Endothelial cell of umbilical vein (primary cell): ENCODE measurements at regions not wholly inside any gene's neighbourhood (a gene's known extent, or its start where the extent isn't known, plus 50 kb on each side); places are given as distances from the start of the nearest gene placed in this dataset.

Source experiments
- BruUV-seq: library from RNA; stranded (reverse); fragments of 400-500 nt; replicated peaks from 2 replicates; lab custom pipeline; 2021; lab: Mats Ljungman, UMichigan
- CTCF ChIA-PET: fragments of 300-600, 350-600 bp; sonication (Branson Sonifier 250); formaldehyde crosslinking; loops from one replicate; lab custom pipeline; 2021; ENCODE audit warnings: antibody characterized with exemption, inconsistent platforms; lab: Charles Lee
- POLR2A ChIA-PET: fragments of 300-600, 350-600 bp; sonication (Branson Sonifier 250); formaldehyde crosslinking; loops from one replicate; lab custom pipeline; 2021; ENCODE audit warnings: antibody characterized with exemption, inconsistent platforms; lab: Charles Lee
- DNase-seq: peaks from one replicate; pipeline ENCODE4 v3.0.0-alpha.2; 2011; ENCODE audit warnings: low read depth, low spot score
- FAIRE-seq: peaks from 2 replicates; lab custom pipeline; 2011; peaks lifted over from hg19 to GRCh38; lab: Jason Lieb, UNC
- H2AFZ ChIP-seq: 2 replicates; pipeline ENCODE4 v1.6.0; 2012; ENCODE audit warnings: low read depth, low read length, control low read depth, inconsistent platforms
- H3K27ac ChIP-seq: 2 replicates; pipeline ENCODE4 v1.5.1; 2011; ENCODE audit warnings: low read depth, mild to moderate bottlenecking, control low read depth, low read length, moderate library complexity; ENCODE audit not compliant: insufficient read depth
- H3K27me3 ChIP-seq, 2 experiments: 2 replicates each; pipeline versions ENCODE4 v1.6.0 to v1.6.1; 2011; ENCODE audit warnings: low read length in 2 of 2, mixed read lengths in 1 of 2; ENCODE audit not compliant: control insufficient read depth in 2 of 2, insufficient read depth in 2 of 2
- H3K36me3 ChIP-seq, 2 experiments: 2 replicates in 1 of 2; 3 replicates in 1 of 2; pipeline ENCODE4 v1.5.1; 2011; ENCODE audit warnings: low read length in 2 of 2, mild to moderate bottlenecking in 1 of 2, moderate library complexity in 1 of 2; ENCODE audit not compliant: control insufficient read depth in 2 of 2, insufficient read depth in 2 of 2; ENCODE audit errors: extremely low read depth in 1 of 2
- H3K4me1 ChIP-seq: 3 replicates; pipeline ENCODE4 v1.5.1; 2011; ENCODE audit warnings: mild to moderate bottlenecking, low read length; ENCODE audit not compliant: control insufficient read depth, insufficient read depth; ENCODE audit errors: extremely low read depth
- H3K4me2 ChIP-seq: 2 replicates; pipeline ENCODE4 v1.6.1; 2011; ENCODE audit warnings: low read length, control low read depth, mixed read lengths; ENCODE audit not compliant: insufficient read depth
- H3K4me3 ChIP-seq, 3 experiments: fragments of 200-600 bp in 1 of 3; sonication (generic), shearing (Covaris generic) in 1 of 3; replicated peaks in 1 of 3; 2 replicates each; pipeline ENCODE4 v1.5.1; 2011 to 2016; ENCODE audit warnings: control low read depth in 3 of 3, low read length in 3 of 3, mild to moderate bottlenecking in 2 of 3, inconsistent platforms in 1 of 3, low read depth in 1 of 3, moderate library complexity in 1 of 3; ENCODE audit not compliant: insufficient read depth in 1 of 3
- H3K79me2 ChIP-seq: 2 replicates; pipeline ENCODE4 v1.6.0; 2012; ENCODE audit warnings: low read length, inconsistent platforms; ENCODE audit not compliant: control insufficient read depth, insufficient read depth
- H3K9ac ChIP-seq: replicated peaks from 2 replicates; pipeline ENCODE3; 2011; ENCODE audit warnings: low read length, control low read depth; ENCODE audit not compliant: insufficient read depth; ENCODE audit errors: extremely low read depth
- H3K9me1 ChIP-seq: replicated peaks from 3 replicates; pipeline ENCODE4 v1.6.0; 2011; ENCODE audit warnings: mild to moderate bottlenecking, low read length; ENCODE audit not compliant: control insufficient read depth, insufficient read depth; ENCODE audit errors: extremely low read depth
- H3K9me3 ChIP-seq: replicated peaks from 2 replicates; pipeline ENCODE4 v1.5.1; 2012; ENCODE audit warnings: low read length, inconsistent platforms; ENCODE audit not compliant: control insufficient read depth, insufficient read depth
- H4K20me1 ChIP-seq: replicated peaks from 2 replicates; pipeline ENCODE3; 2011; ENCODE audit warnings: mild to moderate bottlenecking, low read length; ENCODE audit not compliant: control insufficient read depth, insufficient read depth; ENCODE audit errors: extremely low read depth
- CTCF ChIP-seq, 2 donors: IDR thresholded peaks; 1 replicate in 1 of 2; 2 replicates in 1 of 2; pipeline ENCODE4 v1.5.1; 2011; ENCODE audit warnings: low read length in 2 of 2, mild to moderate bottlenecking in 2 of 2, moderate library complexity in 2 of 2, control low read depth in 1 of 2, inconsistent platforms in 1 of 2, low read depth in 1 of 2; ENCODE audit not compliant: insufficient read depth in 1 of 2; ENCODE audit errors: extremely low read depth in 1 of 2
- EZH2 ChIP-seq: IDR thresholded peaks from 2 replicates; pipeline ENCODE4 v1.6.1; 2012; ENCODE audit warnings: borderline replicate concordance, low read depth, mild to moderate bottlenecking, moderate library complexity, low read length, inconsistent platforms; ENCODE audit not compliant: severe bottlenecking
- FOS ChIP-seq: IDR thresholded peaks from 2 replicates; pipeline ENCODE4 v1.6.1; 2011; ENCODE audit warnings: mild to moderate bottlenecking, low read length, moderate library complexity, borderline replicate concordance; ENCODE audit not compliant: insufficient read depth
- GATA2 ChIP-seq: IDR thresholded peaks from 2 replicates; pipeline ENCODE4 v1.7.0; 2011; ENCODE audit warnings: low read depth, mild to moderate bottlenecking, moderate library complexity, mixed read lengths, low read length; ENCODE audit not compliant: insufficient read length, insufficient read depth
- JUN ChIP-seq: IDR thresholded peaks from 2 replicates; pipeline ENCODE4 v1.6.1; 2011; ENCODE audit warnings: borderline replicate concordance, low read depth; ENCODE audit not compliant: insufficient read length, insufficient read depth
- MYC ChIP-seq: IDR thresholded peaks from one replicate; pipeline ENCODE4 v1.6.1; 2011; ENCODE audit warnings: mild to moderate bottlenecking, low read depth, low read length
- POLR2A ChIP-seq: IDR thresholded peaks from 2 replicates; pipeline ENCODE4 v1.6.1; 2012; ENCODE audit warnings: low read depth, mild to moderate bottlenecking, control low read depth, low read length
- POLR2AphosphoS5 ChIP-seq: IDR thresholded peaks from 2 replicates; pipeline ENCODE4 v1.6.1; 2012; ENCODE audit warnings: low read depth, mild to moderate bottlenecking, control low read depth, low read length, moderate library complexity; ENCODE audit not compliant: insufficient read depth
- dilution Hi-C: fragments of 300-500 bp; cut with MboI; formaldehyde crosslinking; loops from one replicate; pipeline ENCODE4 v1.15.0; 2019; ENCODE audit warnings: low sequenced_read_pairs; ENCODE audit not compliant: extremely low pct_ligation_motif_present
- intact Hi-C: fragments of 100-400 bp; cut with micrococcal nuclease; formaldehyde crosslinking; loops from one replicate; pipeline ENCODE4 v1.10.0; 2022
- TF ChIP-seq, protein P1 (sequence below): IDR thresholded peaks from 2 replicates; pipeline ENCODE4 v1.6.1; 2011; ENCODE audit not compliant: insufficient read depth, insufficient read length

DNA sequence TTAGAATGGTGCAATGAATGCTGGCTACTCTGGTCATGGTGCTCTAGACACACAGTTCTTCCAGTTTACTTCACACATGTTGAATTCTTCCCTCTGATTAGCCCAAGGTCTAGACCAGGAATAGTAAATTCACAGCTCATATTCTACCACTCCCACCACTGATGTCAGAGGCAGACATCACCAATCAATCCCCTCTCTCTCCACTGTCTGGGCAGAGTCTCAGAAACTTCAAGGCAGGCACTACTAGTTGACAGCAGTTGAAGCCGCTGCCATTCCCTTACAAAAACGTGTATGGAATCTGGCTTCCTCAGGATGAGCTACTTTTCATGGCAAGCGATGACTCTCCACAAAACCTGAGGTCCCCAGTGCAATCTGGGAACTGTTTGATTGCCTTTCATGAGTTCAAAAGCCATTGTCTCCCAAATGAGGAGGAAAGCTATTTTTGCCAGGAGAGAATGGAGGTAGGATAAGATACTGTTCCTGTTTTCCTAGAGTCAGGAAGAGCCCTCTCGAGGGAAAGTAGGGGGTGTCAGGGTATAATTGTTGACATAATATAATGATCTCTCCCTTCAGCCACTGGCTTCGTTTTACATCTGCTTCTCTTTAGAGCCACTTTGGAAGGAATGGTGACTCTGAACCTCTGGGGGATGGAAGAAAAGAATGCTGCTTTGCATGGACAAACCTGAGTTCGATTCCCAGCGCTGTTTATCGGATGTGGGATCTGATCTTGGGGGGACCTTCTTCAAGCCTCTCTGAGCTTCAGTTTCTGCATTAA lies 90.0 kb downstream of the FOXL1 start:
- no peaks in the 10 kb centered on the region for H3K27me3 ChIP-seq

More for the DNA sequence above, 90.0 kb downstream of the FOXL1 start:
- peak; percentile 75 for FAIRE-seq
- no peaks in the 10 kb centered on the region for H3K9me3 ChIP-seq
- H4K20me1 ChIP-seq = no peaks in the 10 kb centered on the region
- H3K4me2 ChIP-seq = peak overlapping the region; percentile 31
- intact Hi-C loops = loop anchor here (1.0 to 10.0 kb wide), 3 partner anchors 12 to 716 kb away; partner anchors contain the start of gene FBXO31
- peak overlapping the region; percentile 29 for H2AFZ ChIP-seq
- peak overlapping the region; percentile 25 for H3K27ac ChIP-seq
- H3K9ac ChIP-seq = no peak overlapping the region
- H3K9me1 ChIP-seq = no peaks in the 10 kb centered on the region
- H3K4me3 ChIP-seq = no peak overlapping the region
- POLR2A ChIA-PET = interaction anchor here (0.5 kb wide), 1 partner anchor 92 kb away, joined by 7 read pairs; no protein-coding TSS in a partner anchor
- dilution Hi-C loops = no loop called here
- H3K36me3 ChIP-seq = no peaks in the 10 kb centered on the region
- DNase-seq = peak; percentile 76
- CTCF ChIA-PET = interaction anchor here (1.0 to 3.5 kb wide), 4 partner anchors 12 to 394 kb away, joined by 6 to 10 read pairs (median 9); no protein-coding TSS in a partner anchor
- peaks cover 49% of the 10 kb centered on the region for H3K4me1 ChIP-seq
- H3K79me2 ChIP-seq = no peaks in the 10 kb centered on the region
- BruUV-seq = no TSS peak
- no peak for TF ChIP-seq POLR2A
- no peak for TF ChIP-seq JUN
- TF ChIP-seq MYC = no peak
- no peak for TF ChIP-seq FOS
- no peak for TF ChIP-seq POLR2AphosphoS5
- TF ChIP-seq, protein P1, sequence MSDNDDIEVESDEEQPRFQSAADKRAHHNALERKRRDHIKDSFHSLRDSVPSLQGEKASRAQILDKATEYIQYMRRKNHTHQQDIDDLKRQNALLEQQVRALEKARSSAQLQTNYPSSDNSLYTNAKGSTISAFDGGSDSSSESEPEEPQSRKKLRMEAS = no peak
- TF ChIP-seq GATA2 = no peak
- TF ChIP-seq CTCF (IDR thresholded peaks at IDR 0.05; ENCODE audit: extremely low read depth in 1 of 2, insufficient read depth in 1 of 2, low read depth in 1 of 2, low read length in 2 of 2) = no peak
- TF ChIP-seq EZH2 = no peak
